ENCODE measurements at regions not wholly inside any gene's neighbourhood (a gene's known extent, or its start where the extent isn't known, plus 50 kb on each side); places are given as distances from the start of the nearest gene placed in this dataset.

DNA sequence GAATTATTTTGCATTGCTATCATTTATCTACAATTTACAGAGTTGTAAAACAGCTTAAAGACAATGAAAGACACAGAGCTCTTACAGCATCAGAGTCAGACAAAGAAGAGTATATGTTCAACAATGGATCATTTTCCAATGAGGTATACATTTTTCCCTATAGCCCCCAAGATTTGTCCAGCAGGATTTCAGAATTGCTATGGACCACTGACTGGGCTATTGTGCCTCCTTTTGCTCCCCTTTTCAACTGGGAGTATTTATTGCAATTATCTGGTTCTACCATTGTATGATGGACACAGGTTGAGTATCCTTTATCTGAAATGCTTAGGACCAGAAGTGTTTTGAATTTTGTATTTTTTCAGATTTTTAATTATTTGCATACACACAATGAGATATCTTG is 62.5 kb upstream of the DNAH14 start (continued):
- no peak for TF ChIP-seq ZNF331 (CRISPR knock-in tag; IDR thresholded peaks at IDR 0.05; ENCODE audit: low read depth)

- H2AFZ ChIP-seq, result no peak overlapping the region
- Mint-ChIP-seq H3K4me1 (no peaks in the 10 kb centered on the region), H3K27ac (no peak overlapping the region), H3K36me3 (ENCODE audit: low read depth) (no peaks in the 10 kb centered on the region), H3K9me3 (peaks cover 7% of the 10 kb centered on the region; the same call in 1 of the 3 replicates), H3K27me3 (ENCODE audit: insufficient read depth, low read depth, poor library complexity) (peaks cover 2% of the 10 kb centered on the region), H3K4me3 (no peak overlapping the region)
- H3F3A ChIP-seq (replicated peaks; ENCODE audit: low read depth), result no peaks in the 10 kb centered on the region
- no peaks in the 10 kb centered on the region for H3K27me3 ChIP-seq (ENCODE audit: insufficient read depth)
- H3K4me2 ChIP-seq, result no peak overlapping the region
- H3K4me3 ChIP-seq, result no peak overlapping the region
- no peaks in the 10 kb centered on the region for H3K36me3 ChIP-seq (ENCODE audit: insufficient read depth)
- no peak overlapping the region for H3K27ac ChIP-seq (ENCODE audit: low read depth)
- ATAC-seq (no peak), DNase-seq (ENCODE audit: low spot score) (no peak)
- H4K20me1 ChIP-seq (replicated peaks; ENCODE audit: insufficient read depth), result no peaks in the 10 kb centered on the region
- no peaks in the 10 kb centered on the region for H3K4me1 ChIP-seq (ENCODE audit: insufficient read depth)
- no peaks in the 10 kb centered on the region for H3K79me2 ChIP-seq (replicated peaks; ENCODE audit: insufficient read depth)
- no peak for TF ChIP-seq STAT1 (IDR thresholded peaks at IDR 0.05; ENCODE audit: unreplicated experiment)
- TF ChIP-seq REST (IDR thresholded peaks at IDR 0.05; ENCODE audit: unreplicated experiment), result no peak
- no peak for TF ChIP-seq CTCF (conservative IDR thresholded peaks at IDR 0.05; ENCODE audit: low read depth in 2 of 2)
- no peak for TF ChIP-seq ZNF331 (CRISPR knock-in tag; IDR thresholded peaks at IDR 0.05; ENCODE audit: low read depth)
- no peaks in the 10 kb centered on the region for H3K9me2 ChIP-seq (ENCODE audit: insufficient read depth)
Measured at GRCh38 chr1:224867715-224868114, 61.8 kb upstream of the DNAH14 start.

- H3K27ac ChIP-seq (ENCODE audit: low read depth), result no peak overlapping the region
- no peaks in the 10 kb centered on the region for H3K27me3 ChIP-seq (ENCODE audit: insufficient read depth)
- peaks cover 2% of the 10 kb centered on the region for H3K27me3 Mint-ChIP-seq (ENCODE audit: insufficient read depth, low read depth, poor library complexity)
- H3K4me2 ChIP-seq, result peak overlapping the region; percentile 52
- H3K4me1 ChIP-seq (ENCODE audit: insufficient read depth), result peaks cover 25% of the 10 kb centered on the region
- DNase-seq (ENCODE audit: low spot score) (no peak), ATAC-seq (peak; percentile 75)
- H3K36me3 ChIP-seq (ENCODE audit: insufficient read depth), result no peaks in the 10 kb centered on the region
- H3K36me3 Mint-ChIP-seq (ENCODE audit: low read depth), result no peaks in the 10 kb centered on the region; the same call in 2 of the 3 replicates
- no peak overlapping the region for H3K27ac Mint-ChIP-seq
- H2AFZ ChIP-seq, result peak overlapping the region; percentile 89; the same call in 1 of the 2 replicates
- no peaks in the 10 kb centered on the region for H4K20me1 ChIP-seq (replicated peaks; ENCODE audit: insufficient read depth)
- H3K4me3 Mint-ChIP-seq, result no peak overlapping the region
- no peaks in the 10 kb centered on the region for H3K9me2 ChIP-seq (ENCODE audit: insufficient read depth)
- H3F3A ChIP-seq (replicated peaks; ENCODE audit: low read depth), result no peaks in the 10 kb centered on the region
- no peaks in the 10 kb centered on the region; the same call in 2 of the 3 replicates for H3K9me3 Mint-ChIP-seq
- H3K4me1 Mint-ChIP-seq, result peaks cover 17% of the 10 kb centered on the region
- H3K79me2 ChIP-seq (replicated peaks; ENCODE audit: insufficient read depth), result no peaks in the 10 kb centered on the region
- H3K4me3 ChIP-seq, result no peak overlapping the region
- TF ChIP-seq ZNF114 (CRISPR knock-in tag; IDR thresholded peaks at IDR 0.05), result no peak
- no peak for TF ChIP-seq REST (IDR thresholded peaks at IDR 0.05; ENCODE audit: unreplicated experiment)
Measured at GRCh38 chr1:224872832-224873433, 56.5 kb upstream of the DNAH14 start.
